SK-N-SH treated with all-trans-retinoic acid at 6 μM for 48 hours (cell line): ENCODE measurements at regions not wholly inside any gene's neighbourhood (a gene's known extent, or its start where the extent isn't known, plus 50 kb on each side); places are given as distances from the start of the nearest gene placed in this dataset.

ENCODE experiments used
- ATAC-seq: fragments of 200-7000 bp; cut with Tn5 transposase; 3 replicates; pipeline ENCODE4 v1.9.1; 2020; ENCODE audit warnings: mild to moderate bottlenecking, moderate library complexity
- ARNTL ChIP-seq: fragments of 450-650 bp; formaldehyde crosslinking; IDR thresholded peaks from 2 replicates; pipeline ENCODE4 v1.5.0; 2020; ENCODE audit warnings: low read depth, mild to moderate bottlenecking, moderate library complexity, borderline replicate concordance
- BACH2 ChIP-seq: fragments of 250-450 bp; sonication (Bioruptor Pico); IDR thresholded peaks from 2 replicates; pipeline ENCODE4 v1.9.0; 2021; ENCODE audit warnings: mild to moderate bottlenecking, borderline replicate concordance
- CREB5 ChIP-seq: fragments of 250-450 bp; sonication (Bioruptor Pico); IDR thresholded peaks from 2 replicates; pipeline ENCODE4 v1.5.1; 2020; ENCODE audit warnings: low read depth, mild to moderate bottlenecking, moderate library complexity
- CSRNP3 ChIP-seq: fragments of 250-450 bp; sonication (Bioruptor Pico); IDR thresholded peaks from 2 replicates; pipeline ENCODE4 v1.5.1; 2021; ENCODE audit warnings: mild to moderate bottlenecking, moderate library complexity
- ESRRG ChIP-seq: fragments of 250-450 bp; sonication (Bioruptor Pico); IDR thresholded peaks from 2 replicates; pipeline ENCODE4 v1.6.1; 2021; ENCODE audit warnings: mild to moderate bottlenecking
- GLIS3 ChIP-seq: fragments of 250-450 bp; sonication (Bioruptor Pico); IDR thresholded peaks from 2 replicates; pipeline ENCODE4 v1.5.0; 2020; ENCODE audit warnings: mild to moderate bottlenecking, moderate library complexity
- ISL1 ChIP-seq: fragments of 250-450 bp; sonication (Bioruptor Pico); IDR thresholded peaks from 2 replicates; pipeline ENCODE4 v2.1.2; 2022; ENCODE audit warnings: mild to moderate bottlenecking, moderate library complexity
- OSR1 ChIP-seq: fragments of 250-450 bp; sonication (Bioruptor Pico); IDR thresholded peaks from 2 replicates; pipeline ENCODE4 v1.8.0; 2022; ENCODE audit warnings: moderate library complexity, mild to moderate bottlenecking, inconsistent platforms
- PPARA ChIP-seq: fragments of 250-450 bp; sonication (Bioruptor Pico); IDR thresholded peaks from 2 replicates; pipeline ENCODE4 v1.5.0; 2020; ENCODE audit warnings: mild to moderate bottlenecking, borderline replicate concordance
- RARB ChIP-seq: fragments of 250-450 bp; sonication (Bioruptor Pico); IDR thresholded peaks from 2 replicates; pipeline ENCODE4 v1.8.0; 2021; ENCODE audit warnings: mild to moderate bottlenecking, moderate library complexity
- TCF4 ChIP-seq: fragments of 250-450 bp; sonication (Bioruptor Pico); IDR thresholded peaks from 2 replicates; pipeline ENCODE4 v1.8.0; 2021; ENCODE audit warnings: mild to moderate bottlenecking, moderate library complexity, borderline replicate concordance
- ZC3H10 ChIP-seq: fragments of 250-450 bp; sonication (Bioruptor Pico); IDR thresholded peaks from 2 replicates; pipeline ENCODE4 v1.5.1; 2021; ENCODE audit warnings: mild to moderate bottlenecking, moderate library complexity
- ZFP3 ChIP-seq: fragments of 250-450 bp; sonication (Bioruptor Pico); IDR thresholded peaks from 2 replicates; pipeline ENCODE4 v1.5.0; 2020; ENCODE audit warnings: mild to moderate bottlenecking, moderate library complexity
- ZFP30 ChIP-seq: fragments of 450-650 bp; formaldehyde crosslinking; IDR thresholded peaks from 2 replicates; pipeline ENCODE4 v1.5.0; 2022; ENCODE audit warnings: mild to moderate bottlenecking, moderate library complexity
- ZNF565 ChIP-seq: fragments of 450-650 bp; formaldehyde crosslinking; conservative IDR thresholded peaks from 2 replicates; pipeline ENCODE4 v1.5.0; 2020; ENCODE audit warnings: low read depth, mild to moderate bottlenecking, moderate library complexity
- ZNF8 ChIP-seq: fragments of 450-650 bp; formaldehyde crosslinking; IDR thresholded peaks from 2 replicates; pipeline ENCODE4 v1.5.0; 2020; ENCODE audit warnings: mild to moderate bottlenecking, moderate library complexity
- TF ChIP-seq, protein P1 (sequence below): fragments of 250-450 bp; sonication (Bioruptor Pico); IDR thresholded peaks from 2 replicates; pipeline ENCODE4 v1.8.0; 2021; ENCODE audit warnings: low read depth, mild to moderate bottlenecking, moderate library complexity, borderline replicate concordance
- TF ChIP-seq, protein P2 (sequence below): fragments of 250-450 bp; sonication (Bioruptor Pico); IDR thresholded peaks from 2 replicates; pipeline ENCODE4 v1.8.0; 2020; ENCODE audit warnings: mild to moderate bottlenecking, moderate library complexity, borderline replicate concordance
- TF ChIP-seq, protein P3 (sequence below): fragments of 250-450 bp; sonication (Bioruptor Pico); IDR thresholded peaks from 2 replicates; pipeline ENCODE4 v1.5.0; 2020; ENCODE audit warnings: mild to moderate bottlenecking, moderate library complexity

DNA sequence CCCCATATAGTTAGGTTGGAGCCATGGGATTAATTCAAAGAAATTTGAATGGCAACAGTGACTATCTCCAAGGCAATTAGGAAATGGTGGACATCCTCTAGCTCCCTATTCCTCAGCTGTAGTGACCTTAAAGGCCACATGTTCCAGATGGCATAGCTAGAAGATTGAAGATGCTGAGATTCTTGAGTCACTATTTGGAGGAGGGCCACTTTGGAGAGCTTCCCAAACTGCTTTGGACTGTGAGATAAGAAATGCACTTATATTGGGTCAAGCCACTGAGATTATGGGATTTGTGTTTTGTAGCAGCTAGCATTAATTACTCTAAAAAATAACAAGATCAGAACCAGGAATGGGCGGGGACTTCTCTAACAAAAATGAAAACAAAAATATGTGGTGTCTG lies 636.2 kb upstream of the CCNG1 start:
- TF ChIP-seq, protein P1, sequence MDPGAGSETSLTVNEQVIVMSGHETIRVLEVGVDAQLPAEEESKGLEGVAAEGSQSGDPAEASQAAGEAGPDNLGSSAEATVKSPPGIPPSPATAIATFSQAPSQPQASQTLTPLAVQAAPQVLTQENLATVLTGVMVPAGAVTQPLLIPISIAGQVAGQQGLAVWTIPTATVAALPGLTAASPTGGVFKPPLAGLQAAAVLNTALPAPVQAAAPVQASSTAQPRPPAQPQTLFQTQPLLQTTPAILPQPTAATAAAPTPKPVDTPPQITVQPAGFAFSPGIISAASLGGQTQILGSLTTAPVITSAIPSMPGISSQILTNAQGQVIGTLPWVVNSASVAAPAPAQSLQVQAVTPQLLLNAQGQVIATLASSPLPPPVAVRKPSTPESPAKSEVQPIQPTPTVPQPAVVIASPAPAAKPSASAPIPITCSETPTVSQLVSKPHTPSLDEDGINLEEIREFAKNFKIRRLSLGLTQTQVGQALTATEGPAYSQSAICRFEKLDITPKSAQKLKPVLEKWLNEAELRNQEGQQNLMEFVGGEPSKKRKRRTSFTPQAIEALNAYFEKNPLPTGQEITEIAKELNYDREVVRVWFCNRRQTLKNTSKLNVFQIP (CRISPR knock-in tag): no peak
- TF ChIP-seq PPARA (CRISPR knock-in tag) (no peak), RARB (CRISPR knock-in tag) (no peak), TCF4 (CRISPR knock-in tag) (no peak), ZFP30 (CRISPR knock-in tag) (no peak)

DNA sequence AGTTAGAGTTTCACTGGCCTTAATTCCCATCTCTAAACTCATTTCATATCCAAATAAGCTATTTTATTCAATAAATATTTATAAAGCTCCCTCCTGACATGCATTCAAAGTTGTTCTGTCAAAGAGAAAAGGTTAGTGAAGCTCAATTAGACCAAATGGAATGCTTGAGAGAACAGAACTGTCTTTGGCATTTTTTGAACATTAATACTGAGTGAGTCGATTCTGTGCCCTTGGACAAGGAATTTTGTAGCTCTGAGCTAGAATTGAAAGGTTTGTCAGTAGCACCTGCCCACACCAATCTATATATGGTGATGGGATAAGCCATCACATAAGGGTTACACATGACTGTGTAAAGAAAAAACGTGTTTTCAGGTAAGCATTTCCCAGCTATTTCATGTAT lies 631.2 kb upstream of the CCNG1 start:
- ATAC-seq: no peak
- TF ChIP-seq ARNTL (CRISPR knock-in tag) (no peak), ZNF8 (CRISPR knock-in tag) (no peak), TCF4 (CRISPR knock-in tag) (no peak), PPARA (CRISPR knock-in tag) (no peak), BACH2 (CRISPR knock-in tag) (no peak), RARB (CRISPR knock-in tag) (no peak), ZNF565 (CRISPR knock-in tag) (no peak), CREB5 (CRISPR knock-in tag) (no peak), ZFP30 (CRISPR knock-in tag) (no peak), OSR1 (CRISPR knock-in tag) (no peak), CSRNP3 (no peak), ISL1 (CRISPR knock-in tag) (no peak), ZC3H10 (CRISPR knock-in tag) (no peak)
- TF ChIP-seq, protein P2, sequence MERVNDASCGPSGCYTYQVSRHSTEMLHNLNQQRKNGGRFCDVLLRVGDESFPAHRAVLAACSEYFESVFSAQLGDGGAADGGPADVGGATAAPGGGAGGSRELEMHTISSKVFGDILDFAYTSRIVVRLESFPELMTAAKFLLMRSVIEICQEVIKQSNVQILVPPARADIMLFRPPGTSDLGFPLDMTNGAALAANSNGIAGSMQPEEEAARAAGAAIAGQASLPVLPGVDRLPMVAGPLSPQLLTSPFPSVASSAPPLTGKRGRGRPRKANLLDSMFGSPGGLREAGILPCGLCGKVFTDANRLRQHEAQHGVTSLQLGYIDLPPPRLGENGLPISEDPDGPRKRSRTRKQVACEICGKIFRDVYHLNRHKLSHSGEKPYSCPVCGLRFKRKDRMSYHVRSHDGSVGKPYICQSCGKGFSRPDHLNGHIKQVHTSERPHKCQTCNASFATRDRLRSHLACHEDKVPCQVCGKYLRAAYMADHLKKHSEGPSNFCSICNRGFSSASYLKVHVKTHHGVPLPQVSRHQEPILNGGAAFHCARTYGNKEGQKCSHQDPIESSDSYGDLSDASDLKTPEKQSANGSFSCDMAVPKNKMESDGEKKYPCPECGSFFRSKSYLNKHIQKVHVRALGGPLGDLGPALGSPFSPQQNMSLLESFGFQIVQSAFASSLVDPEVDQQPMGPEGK: no peak
- TF ChIP-seq, protein P3, sequence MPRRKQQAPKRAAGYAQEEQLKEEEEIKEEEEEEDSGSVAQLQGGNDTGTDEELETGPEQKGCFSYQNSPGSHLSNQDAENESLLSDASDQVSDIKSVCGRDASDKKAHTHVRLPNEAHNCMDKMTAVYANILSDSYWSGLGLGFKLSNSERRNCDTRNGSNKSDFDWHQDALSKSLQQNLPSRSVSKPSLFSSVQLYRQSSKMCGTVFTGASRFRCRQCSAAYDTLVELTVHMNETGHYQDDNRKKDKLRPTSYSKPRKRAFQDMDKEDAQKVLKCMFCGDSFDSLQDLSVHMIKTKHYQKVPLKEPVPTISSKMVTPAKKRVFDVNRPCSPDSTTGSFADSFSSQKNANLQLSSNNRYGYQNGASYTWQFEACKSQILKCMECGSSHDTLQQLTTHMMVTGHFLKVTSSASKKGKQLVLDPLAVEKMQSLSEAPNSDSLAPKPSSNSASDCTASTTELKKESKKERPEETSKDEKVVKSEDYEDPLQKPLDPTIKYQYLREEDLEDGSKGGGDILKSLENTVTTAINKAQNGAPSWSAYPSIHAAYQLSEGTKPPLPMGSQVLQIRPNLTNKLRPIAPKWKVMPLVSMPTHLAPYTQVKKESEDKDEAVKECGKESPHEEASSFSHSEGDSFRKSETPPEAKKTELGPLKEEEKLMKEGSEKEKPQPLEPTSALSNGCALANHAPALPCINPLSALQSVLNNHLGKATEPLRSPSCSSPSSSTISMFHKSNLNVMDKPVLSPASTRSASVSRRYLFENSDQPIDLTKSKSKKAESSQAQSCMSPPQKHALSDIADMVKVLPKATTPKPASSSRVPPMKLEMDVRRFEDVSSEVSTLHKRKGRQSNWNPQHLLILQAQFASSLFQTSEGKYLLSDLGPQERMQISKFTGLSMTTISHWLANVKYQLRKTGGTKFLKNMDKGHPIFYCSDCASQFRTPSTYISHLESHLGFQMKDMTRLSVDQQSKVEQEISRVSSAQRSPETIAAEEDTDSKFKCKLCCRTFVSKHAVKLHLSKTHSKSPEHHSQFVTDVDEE: no peak
- TF ChIP-seq, protein P1 (CRISPR knock-in tag): no peak

More for the DNA sequence above, 636.2 kb upstream of the CCNG1 start:
- no peak for ATAC-seq

- ATAC-seq: no peak
- TF ChIP-seq GLIS3 (no peak), TCF4 (CRISPR knock-in tag) (no peak), ZFP30 (CRISPR knock-in tag) (no peak), ESRRG (CRISPR knock-in tag) (no peak), ZNF565 (CRISPR knock-in tag) (no peak), CSRNP3 (no peak), BACH2 (CRISPR knock-in tag) (no peak), ZC3H10 (CRISPR knock-in tag) (no peak), ZFP3 (CRISPR knock-in tag) (no peak)
- TF ChIP-seq, protein P1 (CRISPR knock-in tag): no peak
- TF ChIP-seq, protein P3: no peak
Observed at GRCh38 chr5:162811071-162811470, 626.3 kb upstream of the CCNG1 start.
